Transverse colon (tissue), 4 donors: ENCODE measurements at regions not wholly inside any gene's neighbourhood (a gene's known extent, or its start where the extent isn't known, plus 50 kb on each side); places are given as distances from the start of the nearest gene placed in this dataset.

Experiments used
- DNase-seq: peaks from one replicate; pipeline ENCODE4 v3.0.0-alpha.2; 2019
- H3K27ac ChIP-seq, 4 donors: fragments of 200-600 bp; sonication (generic); 2 replicates each; pipeline ENCODE4 v1.5.1; 2016 to 2018; ENCODE audit warnings: inconsistent platforms in 4 of 4
- H3K27me3 ChIP-seq: fragments of 200-600 bp; sonication (generic); 2 replicates; pipeline ENCODE4 v1.5.1; 2017; ENCODE audit warnings: inconsistent platforms
- H3K36me3 ChIP-seq, 4 donors: fragments of 200-600 bp; sonication (generic); 2 replicates each; pipeline ENCODE4 v1.5.1; 2017 to 2019; ENCODE audit warnings: inconsistent platforms in 4 of 4
- H3K4me1 ChIP-seq, 4 donors: fragments of 200-600 bp; sonication (generic); 2 replicates each; pipeline ENCODE4 v1.5.1; 2017 to 2020; ENCODE audit warnings: inconsistent platforms in 4 of 4
- H3K4me3 ChIP-seq, 4 donors: fragments of 200-600 bp; sonication (generic); 1 replicate in 1 of 4; 2 replicates in 3 of 4; pipeline versions ENCODE4 v1.5.1 to v1.6.1; 2017 to 2019; ENCODE audit warnings: inconsistent platforms in 4 of 4
- H3K9me3 ChIP-seq, 2 donors: fragments of 200-600 bp; sonication (generic); 2 replicates each; pipeline ENCODE4 v1.5.1; 2017 to 2019; ENCODE audit warnings: inconsistent platforms in 2 of 2
- EP300 ChIP-seq: sonication (generic); formaldehyde crosslinking; IDR thresholded peaks from one replicate; pipeline ENCODE4 v1.6.1; 2017; ENCODE audit warnings: antibody characterized with exemption, low read depth
- POLR2A ChIP-seq: fragments of 450-650 bp; IDR thresholded peaks from one replicate; pipeline ENCODE4 v1.6.1; 2016; ENCODE audit warnings: antibody characterized with exemption, mild to moderate bottlenecking, moderate library complexity
- POLR2AphosphoS5 ChIP-seq, 3 donors: sonication (generic); formaldehyde crosslinking; IDR thresholded peaks; one replicate each; pipeline ENCODE4 v1.6.1; 2016; ENCODE audit warnings: antibody characterized with exemption in 3 of 3
- WGBS, 2 donors: methylation state at CpG; one replicate each; pipeline ENCODE4 v1.1.5; 2018; ENCODE audit warnings: low coverage in 1 of 2; 5-methylcytosine and 5-hydroxymethylcytosine counted together
- in situ Hi-C, 4 donors: fragments of 200-750 bp; cut with MboI; loops; one replicate each; pipeline versions ENCODE4 v1.15.0 to v1.15.1; 2017; ENCODE audit warnings: low sequenced_read_pairs in 3 of 4, low pct_ligation_motif_present in 1 of 4, low pct_unique_long_range_greater_than_20kb in 1 of 4
- intact Hi-C: fragments of 100-400 bp; cut with DNase I; formaldehyde crosslinking; loops from one replicate; pipeline ENCODE4 v1.15.1; 2023; ENCODE audit warnings: low total_unique reads
- TF ChIP-seq, protein P1 (sequence below), 5 experiments: fragments of 200-600 bp in 3 of 5; fragments of 450-650 bp in 2 of 5; sonication (generic) in 3 of 5; IDR thresholded peaks; 1 replicate in 2 of 5; 2 replicates in 3 of 5; pipeline ENCODE4 v1.5.1; 2016 to 2017; ENCODE audit warnings: antibody characterized with exemption in 5 of 5, inconsistent platforms in 3 of 5, mild to moderate bottlenecking in 2 of 5, moderate library complexity in 1 of 5

DNA sequence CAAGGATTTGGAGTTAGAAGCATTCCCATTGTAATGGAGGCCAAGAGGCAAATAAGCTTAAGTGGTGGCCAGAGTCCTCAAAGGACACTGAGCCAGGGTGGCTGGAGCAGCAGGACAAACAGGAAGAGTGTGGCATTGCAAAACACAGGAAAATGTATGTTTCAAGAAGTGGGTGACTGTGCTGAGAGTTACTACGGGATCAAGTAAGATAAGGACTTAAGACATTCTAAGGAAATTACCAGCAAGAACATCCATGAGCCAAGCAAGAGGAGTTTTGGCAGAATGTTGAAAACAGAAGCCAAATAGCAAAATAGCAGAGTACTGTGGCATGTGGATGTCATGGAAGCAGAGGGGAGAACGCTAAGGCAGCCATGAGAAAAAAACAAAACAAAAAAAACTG lies 104.2 kb downstream of the RAP2A start:
- no peak overlapping the region for H3K4me3 ChIP-seq
- no peaks in the 10 kb centered on the region for H3K36me3 ChIP-seq
- H3K27me3 ChIP-seq, result no peaks in the 10 kb centered on the region
- in situ Hi-C loops, result no loop called here
- no peak for DNase-seq
- H3K4me1 ChIP-seq, result no peaks in the 10 kb centered on the region
- TF ChIP-seq, protein P1, sequence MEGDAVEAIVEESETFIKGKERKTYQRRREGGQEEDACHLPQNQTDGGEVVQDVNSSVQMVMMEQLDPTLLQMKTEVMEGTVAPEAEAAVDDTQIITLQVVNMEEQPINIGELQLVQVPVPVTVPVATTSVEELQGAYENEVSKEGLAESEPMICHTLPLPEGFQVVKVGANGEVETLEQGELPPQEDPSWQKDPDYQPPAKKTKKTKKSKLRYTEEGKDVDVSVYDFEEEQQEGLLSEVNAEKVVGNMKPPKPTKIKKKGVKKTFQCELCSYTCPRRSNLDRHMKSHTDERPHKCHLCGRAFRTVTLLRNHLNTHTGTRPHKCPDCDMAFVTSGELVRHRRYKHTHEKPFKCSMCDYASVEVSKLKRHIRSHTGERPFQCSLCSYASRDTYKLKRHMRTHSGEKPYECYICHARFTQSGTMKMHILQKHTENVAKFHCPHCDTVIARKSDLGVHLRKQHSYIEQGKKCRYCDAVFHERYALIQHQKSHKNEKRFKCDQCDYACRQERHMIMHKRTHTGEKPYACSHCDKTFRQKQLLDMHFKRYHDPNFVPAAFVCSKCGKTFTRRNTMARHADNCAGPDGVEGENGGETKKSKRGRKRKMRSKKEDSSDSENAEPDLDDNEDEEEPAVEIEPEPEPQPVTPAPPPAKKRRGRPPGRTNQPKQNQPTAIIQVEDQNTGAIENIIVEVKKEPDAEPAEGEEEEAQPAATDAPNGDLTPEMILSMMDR (IDR thresholded peaks at IDR 0.05), result no peak
- no peak for TF ChIP-seq EP300
- TF ChIP-seq POLR2A, result no peak
- TF ChIP-seq POLR2AphosphoS5 (IDR thresholded peaks at IDR 0.05), result no peak
- no peaks in the 10 kb centered on the region for H3K9me3 ChIP-seq
- intact Hi-C loops, result loop anchor here (5.0 kb wide), 1 partner anchor 884 kb away; no protein-coding TSS in a partner anchor
- WGBS, 2 donors, result 67 to 78% methylated on average over 2 of the region's 2 CpGs
- H3K27ac ChIP-seq, result no peak overlapping the region

- Histone ChIP-seq H3K27me3 (no peaks in the 10 kb centered on the region), H3K9me3 (no peaks in the 10 kb centered on the region), H3K36me3 (no peaks in the 10 kb centered on the region), H3K4me3 (no peak overlapping the region), H3K27ac (no peak overlapping the region), H3K4me1 (no peaks in the 10 kb centered on the region)
- 42 to 52% methylated on average over 4 of the region's 4 CpGs for WGBS, 2 donors
- intact Hi-C loops (loop anchor here (5.0 kb wide), 1 partner anchor 882 kb away; no protein-coding TSS in a partner anchor), in situ Hi-C loops (no loop called here)
- DNase-seq, result no peak
- TF ChIP-seq POLR2A (no peak), POLR2AphosphoS5 (IDR thresholded peaks at IDR 0.05) (no peak), EP300 (no peak)
- TF ChIP-seq, protein P1 (IDR thresholded peaks at IDR 0.05), result no peak
These were observed 106.0 kb downstream of the RAP2A start for GRCh38 chr13:97539651-97540610.

- H3K9me3 ChIP-seq, result no peaks in the 10 kb centered on the region
- no peak overlapping the region for H3K27ac ChIP-seq
- no peak for TF ChIP-seq POLR2A
- TF ChIP-seq EP300, result no peak
- TF ChIP-seq, protein P1 (IDR thresholded peaks at IDR 0.05), result no peak
- TF ChIP-seq POLR2AphosphoS5 (IDR thresholded peaks at IDR 0.05), result no peak
- H3K36me3 ChIP-seq, result no peaks in the 10 kb centered on the region
- in situ Hi-C loops (no loop called here), intact Hi-C loops (no loop called here)
- DNase-seq, result no peak
- H3K4me3 ChIP-seq, result no peak overlapping the region
- H3K4me1 ChIP-seq, result no peaks in the 10 kb centered on the region
- WGBS, 2 donors, result 21 to 23% methylated on average over 6 of the region's 6 CpGs
- no peaks in the 10 kb centered on the region for H3K27me3 ChIP-seq
These were observed 106.7 kb downstream of the RAP2A start for GRCh38 chr13:97540696-97541095.

DNA sequence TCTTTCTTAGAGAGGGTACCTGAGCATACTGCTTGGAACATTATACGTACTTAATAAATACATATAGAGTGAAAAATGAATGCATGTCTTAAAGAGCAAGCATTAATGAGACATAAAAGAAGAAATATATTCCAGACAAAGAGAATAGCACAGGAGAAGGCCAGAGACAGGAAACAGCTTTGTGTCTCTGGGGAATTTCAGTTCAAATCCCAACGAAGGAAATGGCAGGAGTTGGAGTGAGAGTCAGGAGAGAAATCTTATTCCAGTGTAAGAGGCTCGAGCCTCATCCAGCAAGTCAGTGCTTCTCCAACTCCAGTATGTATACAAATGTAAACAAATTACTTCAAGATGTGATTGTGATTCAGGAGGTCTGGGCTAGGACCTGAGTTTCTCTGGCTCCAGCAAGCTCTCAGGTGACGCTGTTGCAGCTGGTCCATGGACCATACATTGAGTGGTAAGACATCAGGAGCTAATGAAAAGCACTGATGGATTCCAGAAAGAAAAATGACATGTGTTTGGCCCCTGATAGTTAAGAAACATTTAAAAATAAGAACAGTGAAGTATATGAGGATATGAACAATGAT lies 108.2 kb downstream of the RAP2A start:
- intact Hi-C loops (no loop called here), in situ Hi-C loops (no loop called here)
- DNase-seq, result no peak
- TF ChIP-seq, protein P1 (IDR thresholded peaks at IDR 0.05), result no peak
- TF ChIP-seq EP300, result no peak
- no peak for TF ChIP-seq POLR2A
- TF ChIP-seq POLR2AphosphoS5 (IDR thresholded peaks at IDR 0.05), result no peak
- H3K4me1 ChIP-seq, result no peaks in the 10 kb centered on the region
- no peak overlapping the region for H3K27ac ChIP-seq
- no peaks in the 10 kb centered on the region for H3K27me3 ChIP-seq
- 80% methylated on average over 3 of the region's 4 CpGs for WGBS, 2 donors
- H3K9me3 ChIP-seq, result no peaks in the 10 kb centered on the region
- H3K36me3 ChIP-seq, result no peaks in the 10 kb centered on the region
- no peak overlapping the region for H3K4me3 ChIP-seq
